Panc1 (cell line): ENCODE measurements at regions not wholly inside any gene's neighbourhood (a gene's known extent, or its start where the extent isn't known, plus 50 kb on each side); places are given as distances from the start of the nearest gene placed in this dataset.

ENCODE experiments used
- ATAC-seq: fragments of 200-7000 bp; cut with Tn5 transposase; 2 replicates; pipeline ENCODE4 v1.9.1; 2020; ENCODE audit warnings: mild to moderate bottlenecking, moderate library complexity
- BruUV-seq: library from RNA; stranded (reverse); fragments of 400-500 nt; replicated peaks from 2 replicates; lab custom pipeline; 2021; lab: Mats Ljungman, UMichigan
- CTCF ChIA-PET: fragments of 300-600 bp; sonication (Branson Sonifier 250); formaldehyde crosslinking; loops from one replicate; lab custom pipeline; 2022; ENCODE audit warnings: antibody characterized with exemption; lab: Charles Lee
- POLR2A ChIA-PET: fragments of 300-600 bp; sonication (Branson Sonifier 250); formaldehyde crosslinking; loops from one replicate; lab custom pipeline; 2022; ENCODE audit warnings: antibody characterized with exemption; lab: Charles Lee
- DNase-seq: peaks from one replicate; pipeline ENCODE4 v3.0.0-alpha.2; 2010; ENCODE audit warnings: low read depth, low spot score
- H3K27ac ChIP-seq: 2 replicates; pipeline ENCODE4 v1.5.1; 2011; ENCODE audit warnings: mild to moderate bottlenecking, low read length, inconsistent platforms
- H3K27me3 ChIP-seq: fragments of 200-500 bp; sonication (Bioruptor generic); 2 replicates; pipeline ENCODE4 v1.6.0; 2014; ENCODE audit warnings: low read length, inconsistent platforms; ENCODE audit not compliant: control insufficient read depth, insufficient read depth
- H3K36me3 ChIP-seq: fragments of 200-500 bp; sonication (Bioruptor generic); 2 replicates; pipeline ENCODE4 v1.5.1; 2014; ENCODE audit warnings: inconsistent platforms, mild to moderate bottlenecking, low read length, moderate library complexity; ENCODE audit not compliant: control insufficient read depth, insufficient read depth
- H3K4me1 ChIP-seq: 2 replicates; pipeline ENCODE4 v1.5.1; 2011; ENCODE audit warnings: inconsistent platforms, mild to moderate bottlenecking, low read length, moderate library complexity; ENCODE audit not compliant: control insufficient read depth, insufficient read depth
- H3K4me3 ChIP-seq, 2 experiments: 2 replicates each; pipeline ENCODE4 v1.5.1; 2011 to 2012; ENCODE audit warnings: low read depth in 2 of 2, low read length in 2 of 2, mild to moderate bottlenecking in 2 of 2, inconsistent platforms in 1 of 2, moderate library complexity in 1 of 2
- H3K9me3 ChIP-seq: fragments of 200-500 bp; sonication (Bioruptor generic); 2 replicates; pipeline ENCODE4 v1.5.1; 2014; ENCODE audit warnings: low read depth, mild to moderate bottlenecking, inconsistent platforms, low read length, moderate library complexity; ENCODE audit not compliant: control insufficient read depth, insufficient read depth
- POLR2AphosphoS5 ChIP-seq: IDR thresholded peaks from 2 replicates; pipeline ENCODE4 v1.6.1; 2012; ENCODE audit warnings: mild to moderate bottlenecking, low read depth, low read length, moderate library complexity
- REST ChIP-seq, 2 experiments: IDR thresholded peaks; 2 replicates each; pipeline ENCODE4 v1.6.1; 2011 to 2012; ENCODE audit warnings: low read depth in 2 of 2, control low read depth in 1 of 2, low read length in 1 of 2, mild to moderate bottlenecking in 1 of 2, moderate library complexity in 1 of 2; ENCODE audit not compliant: insufficient read depth in 1 of 2
- SIN3A ChIP-seq: IDR thresholded peaks from 2 replicates; pipeline ENCODE4 v1.6.1; 2012; ENCODE audit warnings: low read depth, mild to moderate bottlenecking, low read length, moderate library complexity, borderline replicate concordance; ENCODE audit not compliant: insufficient read depth
- TCF7L2 ChIP-seq: IDR thresholded peaks from 2 replicates; pipeline ENCODE4 v1.6.1; 2011; ENCODE audit warnings: mild to moderate bottlenecking, low read depth, low read length, inconsistent platforms
- in situ Hi-C: cut with HindIII; loops from 2 replicates; pipeline ENCODE4 v1.10.0; 2016; ENCODE audit warnings: low sequenced_read_pairs, low pct_unique_long_range_greater_than_20kb
- intact Hi-C: fragments of 100-400 bp; cut with micrococcal nuclease; formaldehyde crosslinking; loops from one replicate; pipeline ENCODE4 v1.10.0; 2022; ENCODE audit not compliant: unreplicated experiment
- TF ChIP-seq, protein P1 (sequence below): fragments of 450-650 bp; IDR thresholded peaks from 2 replicates; pipeline ENCODE4 v1.5.1; 2017; ENCODE audit warnings: mild to moderate bottlenecking

- BruUV-seq, result no TSS peak
- Histone ChIP-seq H3K4me3 (no peak overlapping the region), H3K27ac (no peak overlapping the region), H3K4me1 (no peaks in the 10 kb centered on the region), H3K9me3 (no peaks in the 10 kb centered on the region), H3K36me3 (no peaks in the 10 kb centered on the region), H3K27me3 (no peaks in the 10 kb centered on the region)
- intact Hi-C loops (no loop called here), in situ Hi-C loops (no loop called here)
- CTCF ChIA-PET, result no interaction called here
- no peak for TF ChIP-seq SIN3A
- TF ChIP-seq REST (IDR thresholded peaks at IDR 0.05; ENCODE audit: insufficient read depth in 1 of 2, low read depth in 2 of 2, low read length in 1 of 2), result no peak
- TF ChIP-seq, protein P1, sequence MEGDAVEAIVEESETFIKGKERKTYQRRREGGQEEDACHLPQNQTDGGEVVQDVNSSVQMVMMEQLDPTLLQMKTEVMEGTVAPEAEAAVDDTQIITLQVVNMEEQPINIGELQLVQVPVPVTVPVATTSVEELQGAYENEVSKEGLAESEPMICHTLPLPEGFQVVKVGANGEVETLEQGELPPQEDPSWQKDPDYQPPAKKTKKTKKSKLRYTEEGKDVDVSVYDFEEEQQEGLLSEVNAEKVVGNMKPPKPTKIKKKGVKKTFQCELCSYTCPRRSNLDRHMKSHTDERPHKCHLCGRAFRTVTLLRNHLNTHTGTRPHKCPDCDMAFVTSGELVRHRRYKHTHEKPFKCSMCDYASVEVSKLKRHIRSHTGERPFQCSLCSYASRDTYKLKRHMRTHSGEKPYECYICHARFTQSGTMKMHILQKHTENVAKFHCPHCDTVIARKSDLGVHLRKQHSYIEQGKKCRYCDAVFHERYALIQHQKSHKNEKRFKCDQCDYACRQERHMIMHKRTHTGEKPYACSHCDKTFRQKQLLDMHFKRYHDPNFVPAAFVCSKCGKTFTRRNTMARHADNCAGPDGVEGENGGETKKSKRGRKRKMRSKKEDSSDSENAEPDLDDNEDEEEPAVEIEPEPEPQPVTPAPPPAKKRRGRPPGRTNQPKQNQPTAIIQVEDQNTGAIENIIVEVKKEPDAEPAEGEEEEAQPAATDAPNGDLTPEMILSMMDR, result no peak
- no peak for TF ChIP-seq TCF7L2
- TF ChIP-seq POLR2AphosphoS5, result no peak
- DNase-seq, result no peak
- ATAC-seq, result no peak
- POLR2A ChIA-PET, result no interaction called here
These were observed 81.7 kb upstream of the RUFY1 start for GRCh38 chr5:179468696-179469095.

DNA sequence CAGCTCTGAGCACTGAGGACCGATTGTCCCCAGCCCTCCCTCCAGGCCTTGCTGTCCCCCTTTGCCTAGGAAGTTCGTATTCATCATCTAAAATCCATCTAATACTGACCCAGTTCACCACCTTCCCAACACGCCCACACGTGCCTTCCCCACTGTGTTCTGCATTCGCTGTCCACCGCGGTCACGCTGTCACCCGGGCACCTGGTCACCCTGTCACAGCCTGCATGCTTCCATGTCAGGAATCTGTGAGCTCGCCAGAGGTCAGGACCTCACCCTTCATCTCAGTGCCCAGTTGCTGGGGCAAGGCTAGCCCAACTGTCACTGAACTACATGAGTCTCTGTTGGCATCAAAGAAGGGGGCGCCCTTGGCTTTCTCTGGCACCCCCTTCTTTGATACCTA is 82.9 kb upstream of the RUFY1 start:
- Histone ChIP-seq H3K36me3 (no peaks in the 10 kb centered on the region), H3K4me1 (no peaks in the 10 kb centered on the region), H3K9me3 (no peaks in the 10 kb centered on the region), H3K4me3 (no peak overlapping the region), H3K27ac (no peak overlapping the region), H3K27me3 (no peaks in the 10 kb centered on the region)
- TF ChIP-seq REST (IDR thresholded peaks at IDR 0.05; ENCODE audit: insufficient read depth in 1 of 2, low read depth in 2 of 2, low read length in 1 of 2), result no peak
- TF ChIP-seq, protein P1, result no peak
- TF ChIP-seq SIN3A, result no peak
- no peak for TF ChIP-seq POLR2AphosphoS5
- TF ChIP-seq TCF7L2, result no peak
- intact Hi-C loops (no loop called here), in situ Hi-C loops (no loop called here)
- BruUV-seq, result no TSS peak
- ATAC-seq, result no peak
- no peak for DNase-seq
- CTCF ChIA-PET, result no interaction called here
- POLR2A ChIA-PET, result no interaction called here
